ENCODE measurements at regions not wholly inside any gene's neighbourhood (a gene's known extent, or its start where the extent isn't known, plus 50 kb on each side); places are given as distances from the start of the nearest gene placed in this dataset.

DNA sequence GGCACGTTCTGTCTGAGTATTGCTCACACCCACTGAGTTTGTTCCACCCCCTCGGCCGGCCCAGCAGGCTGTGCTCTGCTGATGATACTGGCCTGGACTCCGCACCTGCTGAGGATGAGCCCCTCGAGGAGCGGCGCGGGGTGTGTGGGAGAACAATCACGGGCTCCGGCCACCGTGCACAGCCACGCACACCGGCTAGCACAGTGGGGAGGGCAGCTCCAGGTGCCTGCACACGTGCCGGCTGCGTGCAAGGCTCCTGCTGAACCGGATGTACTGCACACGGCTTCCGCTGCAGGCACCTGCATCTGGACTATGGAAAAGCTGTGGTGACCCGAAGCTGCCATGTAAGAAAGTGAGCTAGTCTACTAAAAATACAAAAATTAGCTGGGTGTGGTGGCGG, 485.2 kb upstream of the CDH9 start:
- no peak for TF ChIP-seq POLR2AphosphoS5 (IDR thresholded peaks at IDR 0.05)
- TF ChIP-seq, protein P1, sequence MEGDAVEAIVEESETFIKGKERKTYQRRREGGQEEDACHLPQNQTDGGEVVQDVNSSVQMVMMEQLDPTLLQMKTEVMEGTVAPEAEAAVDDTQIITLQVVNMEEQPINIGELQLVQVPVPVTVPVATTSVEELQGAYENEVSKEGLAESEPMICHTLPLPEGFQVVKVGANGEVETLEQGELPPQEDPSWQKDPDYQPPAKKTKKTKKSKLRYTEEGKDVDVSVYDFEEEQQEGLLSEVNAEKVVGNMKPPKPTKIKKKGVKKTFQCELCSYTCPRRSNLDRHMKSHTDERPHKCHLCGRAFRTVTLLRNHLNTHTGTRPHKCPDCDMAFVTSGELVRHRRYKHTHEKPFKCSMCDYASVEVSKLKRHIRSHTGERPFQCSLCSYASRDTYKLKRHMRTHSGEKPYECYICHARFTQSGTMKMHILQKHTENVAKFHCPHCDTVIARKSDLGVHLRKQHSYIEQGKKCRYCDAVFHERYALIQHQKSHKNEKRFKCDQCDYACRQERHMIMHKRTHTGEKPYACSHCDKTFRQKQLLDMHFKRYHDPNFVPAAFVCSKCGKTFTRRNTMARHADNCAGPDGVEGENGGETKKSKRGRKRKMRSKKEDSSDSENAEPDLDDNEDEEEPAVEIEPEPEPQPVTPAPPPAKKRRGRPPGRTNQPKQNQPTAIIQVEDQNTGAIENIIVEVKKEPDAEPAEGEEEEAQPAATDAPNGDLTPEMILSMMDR (IDR thresholded peaks at IDR 0.05) = no peak
- no peak for TF ChIP-seq POLR2A (IDR thresholded peaks at IDR 0.05)
